ENCODE measurements at regions not wholly inside any gene's neighbourhood (a gene's known extent, or its start where the extent isn't known, plus 50 kb on each side); places are given as distances from the start of the nearest gene placed in this dataset.

- TF ChIP-seq SRF (IDR thresholded peaks at IDR 0.05; ENCODE audit: low read depth in 2 of 2, low read length in 2 of 2): no peak
- TF ChIP-seq NR2C1 (IDR thresholded peaks at IDR 0.05): no peak
- TF ChIP-seq SMC3 (IDR thresholded peaks at IDR 0.05; ENCODE audit: borderline replicate concordance, low read length): no peak
- no peak for TF ChIP-seq POLR2AphosphoS2 (IDR thresholded peaks at IDR 0.05; ENCODE audit: low read depth, low read length)
- TF ChIP-seq CREB1 (IDR thresholded peaks at IDR 0.05; ENCODE audit: low read depth): no peak
Observed at GRCh38 chr10:88168171-88169036, 305.0 kb downstream of the PTEN start (continued).

- H3K4me2 ChIP-seq (ENCODE audit: control insufficient read depth, insufficient read depth): no peak overlapping the region
- no peak overlapping the region for H3K27ac ChIP-seq (ENCODE audit: control insufficient read depth, insufficient read depth)
- H3K9me3 ChIP-seq (replicated peaks; ENCODE audit: control insufficient read depth, insufficient read depth, low read length): peaks cover 3% of the 10 kb centered on the region; the same call in 2 of the 3 replicates
- H3K36me3 ChIP-seq (ENCODE audit: control insufficient read depth in 2 of 2, insufficient read depth in 2 of 2, low read length in 1 of 2): no peaks in the 10 kb centered on the region
- in situ Hi-C loops (cut with MboI) (no loop called here), intact Hi-C loops (cut with micrococcal nuclease; ENCODE audit: unreplicated experiment) (no loop called here)
- ATAC-seq (no peak), DNase-seq (ENCODE audit: low read depth, low spot score) (no peak), FAIRE-seq (no peak)
- SMC1A ChIA-PET (ENCODE audit: uncharacterized antibody, unreplicated experiment): interaction anchor here (1.0 kb wide), 1 partner anchor 27 kb away, joined by 3 read pairs; no protein-coding TSS in a partner anchor
- POLR2A ChIA-PET: interaction anchor here (0.7 kb wide), 1 partner anchor 622 kb away, joined by 3 read pairs; no protein-coding TSS in a partner anchor
- H2AFZ ChIP-seq (ENCODE audit: control insufficient read depth, low read depth, low read length): no peak overlapping the region
- RAD21 ChIA-PET (ENCODE audit: unreplicated experiment): no interaction called here
- H3K4me3 ChIP-seq: no peak overlapping the region
- no TSS peak for BruUV-seq (replicated peaks)
- CTCF ChIA-PET: interaction anchor here (0.6 to 1.1 kb wide), 2 partner anchors 12 to 35 kb away, joined by 4 read pairs; no protein-coding TSS in a partner anchor
- H3K27me3 ChIP-seq (replicated peaks in 1 of 2; ENCODE audit: control insufficient read depth in 2 of 2, insufficient read depth in 2 of 2, low read length in 1 of 2): no peaks in the 10 kb centered on the region
- no peak overlapping the region for H3K9ac ChIP-seq (ENCODE audit: control insufficient read depth, insufficient read depth, low read length)
- no peaks in the 10 kb centered on the region for H3K79me2 ChIP-seq (ENCODE audit: control insufficient read depth, insufficient read depth, low read length)
- H4K20me1 ChIP-seq (ENCODE audit: control insufficient read depth, insufficient read depth): no peaks in the 10 kb centered on the region
- H3K4me1 ChIP-seq (ENCODE audit: control insufficient read depth, insufficient read depth, low read length): no peaks in the 10 kb centered on the region
- TF ChIP-seq CUX1 (IDR thresholded peaks at IDR 0.05; ENCODE audit: insufficient replicate concordance, low read depth, low read length): no peak
- TF ChIP-seq GATAD2B (conservative IDR thresholded peaks at IDR 0.05; ENCODE audit: low read depth): no peak
- no peak for TF ChIP-seq DPF2 (IDR thresholded peaks at IDR 0.05)
- TF ChIP-seq, protein P1, sequence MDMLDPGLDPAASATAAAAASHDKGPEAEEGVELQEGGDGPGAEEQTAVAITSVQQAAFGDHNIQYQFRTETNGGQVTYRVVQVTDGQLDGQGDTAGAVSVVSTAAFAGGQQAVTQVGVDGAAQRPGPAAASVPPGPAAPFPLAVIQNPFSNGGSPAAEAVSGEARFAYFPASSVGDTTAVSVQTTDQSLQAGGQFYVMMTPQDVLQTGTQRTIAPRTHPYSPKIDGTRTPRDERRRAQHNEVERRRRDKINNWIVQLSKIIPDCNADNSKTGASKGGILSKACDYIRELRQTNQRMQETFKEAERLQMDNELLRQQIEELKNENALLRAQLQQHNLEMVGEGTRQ (IDR thresholded peaks at IDR 0.05; ENCODE audit: borderline replicate concordance, low read depth, low read length): no peak
- TF ChIP-seq MEF2A (IDR thresholded peaks at IDR 0.05; ENCODE audit: insufficient read depth, low read depth, low read length): no peak
- TF ChIP-seq SMAD5 (IDR thresholded peaks at IDR 0.05; ENCODE audit: low read depth): no peak
- no peak for TF ChIP-seq CBX5 (IDR thresholded peaks at IDR 0.05; ENCODE audit: low read depth)
- no peak for TF ChIP-seq EZH2 (IDR thresholded peaks at IDR 0.05; ENCODE audit: borderline replicate concordance, control insufficient read depth, low read depth, low read length)
- TF ChIP-seq NFYA (IDR thresholded peaks at IDR 0.05; ENCODE audit: borderline replicate concordance, low read depth, low read length): no peak
- TF ChIP-seq JUNB (IDR thresholded peaks at IDR 0.05): no peak
- TF ChIP-seq SUZ12 (IDR thresholded peaks at IDR 0.05; ENCODE audit: unreplicated experiment): no peak
- no peak for TF ChIP-seq EGR1 (IDR thresholded peaks at IDR 0.05; ENCODE audit: borderline replicate concordance in 1 of 2, low read depth in 2 of 2, low read length in 2 of 2)
- TF ChIP-seq ZBED1 (IDR thresholded peaks at IDR 0.05; ENCODE audit: borderline replicate concordance): no peak
- TF ChIP-seq HDGF (IDR thresholded peaks at IDR 0.05): no peak
Observed at GRCh38 chr10:88169037-88169319, 305.6 kb downstream of the PTEN start.

Data from GM12878 (cell line).